OCI-LY1 (cell line): ENCODE measurements at regions not wholly inside any gene's neighbourhood (a gene's known extent, or its start where the extent isn't known, plus 50 kb on each side); places are given as distances from the start of the nearest gene placed in this dataset.

Experiments used
- H2AFZ ChIP-seq: fragments of 200-600 bp; sonication (generic), shearing (Covaris generic); 2 replicates; pipeline ENCODE4 v1.6.0; 2014; ENCODE audit warnings: antibody characterized with exemption, mild to moderate bottlenecking, low read length
- H3F3A ChIP-seq: fragments of 200-600 bp; sonication (generic), shearing (Covaris generic); 2 replicates; pipeline ENCODE4 v1.6.0; 2014; ENCODE audit warnings: mild to moderate bottlenecking, antibody characterized with exemption, low read length, moderate library complexity; ENCODE audit not compliant: insufficient read depth
- H3K27ac ChIP-seq: fragments of 200-600 bp; sonication (generic); 2 replicates; pipeline ENCODE4 v1.5.1; 2014; ENCODE audit warnings: low read length, mixed run types, mild to moderate bottlenecking, low read depth; ENCODE audit not compliant: poor library complexity, severe bottlenecking
- H3K27me3 ChIP-seq: fragments of 200-600 bp; sonication (generic); 2 replicates; pipeline ENCODE4 v1.6.0; 2014; ENCODE audit warnings: antibody characterized with exemption, mild to moderate bottlenecking, low read length, moderate library complexity; ENCODE audit not compliant: insufficient read depth
- H3K36me3 ChIP-seq: fragments of 200-600 bp; sonication (generic); 2 replicates; pipeline ENCODE4 v1.6.1; 2014; ENCODE audit warnings: mild to moderate bottlenecking, antibody characterized with exemption, low read length, moderate library complexity, mixed read lengths; ENCODE audit not compliant: insufficient read depth
- H3K4me1 ChIP-seq: fragments of 200-600 bp; sonication (generic); 2 replicates; pipeline ENCODE4 v1.5.1; 2014; ENCODE audit warnings: mild to moderate bottlenecking, low read length, moderate library complexity; ENCODE audit not compliant: insufficient read depth, severe bottlenecking
- H3K4me2 ChIP-seq: fragments of 200-600 bp; sonication (generic), shearing (Covaris generic); 2 replicates; pipeline ENCODE4 v1.6.1; 2014; ENCODE audit warnings: low read length
- H3K4me3 ChIP-seq: fragments of 200-600 bp; sonication (generic); 2 replicates; pipeline ENCODE4 v1.5.1; 2014; ENCODE audit warnings: low read length, low read depth, mild to moderate bottlenecking, mixed read lengths; ENCODE audit not compliant: poor library complexity, severe bottlenecking
- H3K79me2 ChIP-seq: fragments of 200-600 bp; shearing (Covaris generic); 2 replicates; pipeline ENCODE4 v1.6.1; 2016; ENCODE audit warnings: mixed run types, low read length, mixed read lengths; ENCODE audit not compliant: insufficient read depth
- H3K9ac ChIP-seq: fragments of 200-600 bp; sonication (generic), shearing (Covaris generic); 2 replicates; pipeline ENCODE4 v1.6.1; 2014; ENCODE audit warnings: mild to moderate bottlenecking, low read length, mixed read lengths
- H3K9me2 ChIP-seq: fragments of 200-600 bp; sonication (generic), shearing (Covaris generic); 2 replicates; pipeline ENCODE4 v1.6.1; 2014; ENCODE audit warnings: low read depth, mild to moderate bottlenecking, low read length, mixed read lengths
- H3K9me3 ChIP-seq: fragments of 200-600 bp; shearing (Covaris generic); 2 replicates; pipeline ENCODE4 v1.6.1; 2014; ENCODE audit warnings: low read length, mixed read lengths
- H4K20me1 ChIP-seq: fragments of 200-600 bp; sonication (generic), shearing (Covaris generic); 2 replicates; pipeline ENCODE4 v1.6.0; 2016; ENCODE audit warnings: mild to moderate bottlenecking, low read length; ENCODE audit not compliant: insufficient read depth
- CTCF ChIP-seq: fragments of 200-600 bp; sonication (generic), shearing (Covaris generic); IDR thresholded peaks from 2 replicates; pipeline ENCODE4 v1.5.1; 2017; ENCODE audit warnings: mild to moderate bottlenecking, antibody characterized with exemption, low read length, moderate library complexity, mixed read lengths
- EZH2 ChIP-seq: fragments of 200-600 bp; sonication (generic), shearing (Covaris generic); IDR thresholded peaks from 2 replicates; pipeline ENCODE4 v1.8.0; 2017; ENCODE audit warnings: borderline replicate concordance, mixed run types, mild to moderate bottlenecking, antibody characterized with exemption, low read length, moderate library complexity, mixed read lengths

- H3K27me3 ChIP-seq, result no peaks in the 10 kb centered on the region
- H3K27ac ChIP-seq, result no peak overlapping the region
- no peaks in the 10 kb centered on the region for H3F3A ChIP-seq
- no peak overlapping the region for H3K4me3 ChIP-seq
- H3K9ac ChIP-seq, result no peak overlapping the region
- H3K4me1 ChIP-seq, result no peaks in the 10 kb centered on the region
- H3K36me3 ChIP-seq, result no peaks in the 10 kb centered on the region
- TF ChIP-seq EZH2, result no peak
- TF ChIP-seq CTCF, result no peak
- no peak overlapping the region for H3K4me2 ChIP-seq
- H3K9me3 ChIP-seq, result no peaks in the 10 kb centered on the region
- H2AFZ ChIP-seq, result no peak overlapping the region
- no peaks in the 10 kb centered on the region for H3K9me2 ChIP-seq
- H4K20me1 ChIP-seq, result no peaks in the 10 kb centered on the region
- H3K79me2 ChIP-seq, result no peaks in the 10 kb centered on the region
Measured at GRCh38 chr3:1540686-1541085, 447.9 kb downstream of the CNTN6 start.

DNA sequence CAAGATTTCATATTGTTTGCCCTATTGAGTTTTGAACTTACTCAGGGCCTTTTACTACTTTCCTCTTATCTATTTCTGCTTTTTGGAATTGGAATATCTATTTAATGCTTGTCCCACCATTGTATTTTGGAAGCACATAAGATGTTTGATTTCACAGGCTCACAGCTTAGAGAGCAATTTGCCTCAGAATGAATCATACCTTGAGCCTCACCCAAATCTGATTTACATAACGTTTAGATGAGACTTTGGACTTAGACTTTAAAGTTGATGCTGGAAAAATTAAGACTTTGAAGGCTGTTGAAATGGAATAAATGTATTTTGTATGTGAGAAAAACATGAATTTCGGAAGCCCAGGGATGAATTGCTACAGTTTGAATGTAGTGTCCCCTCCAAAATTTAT lies 458.9 kb downstream of the CNTN6 start:
- TF ChIP-seq EZH2 (no peak), CTCF (no peak)
- H3K9ac ChIP-seq, result no peak overlapping the region
- H3K27me3 ChIP-seq, result no peaks in the 10 kb centered on the region
- H3K9me3 ChIP-seq, result no peaks in the 10 kb centered on the region
- H3K79me2 ChIP-seq, result no peaks in the 10 kb centered on the region
- H3K4me2 ChIP-seq, result no peak overlapping the region
- H3K4me1 ChIP-seq, result no peaks in the 10 kb centered on the region
- H3K36me3 ChIP-seq, result no peaks in the 10 kb centered on the region
- no peaks in the 10 kb centered on the region for H3F3A ChIP-seq
- no peak overlapping the region for H3K4me3 ChIP-seq
- H3K9me2 ChIP-seq, result no peaks in the 10 kb centered on the region
- H3K27ac ChIP-seq, result no peak overlapping the region
- H4K20me1 ChIP-seq, result no peaks in the 10 kb centered on the region
- no peak overlapping the region for H2AFZ ChIP-seq

DNA sequence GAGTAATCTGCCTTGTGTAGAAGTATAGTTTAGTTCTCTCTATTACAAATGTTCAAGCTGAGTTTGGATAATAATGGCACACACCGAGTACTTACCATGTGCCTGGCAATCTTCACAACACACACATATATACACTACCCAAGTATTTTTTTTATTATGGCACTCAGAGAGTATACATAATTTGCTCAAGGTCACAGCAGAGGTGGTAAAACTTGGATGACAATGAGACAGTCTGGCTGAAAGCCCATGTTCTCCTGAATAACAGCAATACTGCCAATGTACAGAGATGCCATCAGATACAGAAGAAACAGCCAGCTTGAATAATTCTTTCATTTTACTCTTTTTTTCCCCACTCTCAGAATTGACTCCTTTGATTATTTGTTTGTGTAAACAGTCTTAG lies 460.0 kb downstream of the CNTN6 start:
- H3K9me3 ChIP-seq, result no peaks in the 10 kb centered on the region

More for the DNA sequence above, 460.0 kb downstream of the CNTN6 start:
- Histone ChIP-seq H3K4me2 (no peak overlapping the region), H3K36me3 (no peaks in the 10 kb centered on the region), H3K27ac (no peak overlapping the region), H3K9me2 (no peaks in the 10 kb centered on the region), H3K79me2 (no peaks in the 10 kb centered on the region), H3K4me3 (no peak overlapping the region), H3K27me3 (no peaks in the 10 kb centered on the region), H2AFZ (no peak overlapping the region), H3K4me1 (no peaks in the 10 kb centered on the region), H3K9ac (no peak overlapping the region), H4K20me1 (no peaks in the 10 kb centered on the region), H3F3A (no peaks in the 10 kb centered on the region)
- no peak for TF ChIP-seq CTCF
- TF ChIP-seq EZH2, result no peak
